ENCODE measurements at regions not wholly inside any gene's neighbourhood (a gene's known extent, or its start where the extent isn't known, plus 50 kb on each side); places are given as distances from the start of the nearest gene placed in this dataset.
"Not testable (repeated sequence)": the region's sequence is repeated elsewhere in the genome, so short reads cannot be mapped to it uniquely, and the experiment has no call there.

DNA sequence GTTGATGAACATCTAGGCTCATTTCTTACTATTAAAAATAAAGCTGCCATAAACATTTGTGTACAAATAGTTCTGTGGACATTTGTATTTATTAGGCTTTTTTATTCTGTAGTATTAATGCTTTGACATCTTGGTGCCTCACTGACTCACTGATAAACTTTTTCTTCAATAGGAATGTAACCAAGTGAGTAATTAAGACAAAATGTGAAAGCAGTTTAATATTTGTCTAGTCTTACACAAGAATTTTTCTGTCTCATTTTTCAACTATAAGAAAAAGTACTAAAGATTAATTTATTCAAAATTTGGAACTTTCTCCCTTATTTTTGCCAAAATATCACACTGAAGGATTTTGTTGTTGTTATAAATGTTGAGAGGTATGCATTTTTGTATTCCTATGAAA lies 282.2 kb downstream of the CNTNAP3 start:
- H3K27me3 Mint-ChIP-seq; H3K36me3 ChIP-seq (ENCODE audit: control insufficient read depth in 2 of 2, extremely low read depth in 1 of 2, insufficient read depth in 1 of 2, low read length in 1 of 2); DNase-seq; H3K4me1 ChIP-seq (ENCODE audit: control insufficient read depth in 1 of 2, extremely low read depth in 1 of 2, insufficient read depth in 2 of 2, low read length in 2 of 2); H3K9me3 Mint-ChIP-seq; H3K4me1 Mint-ChIP-seq; H3K4me3 Mint-ChIP-seq; H3K4me3 ChIP-seq (ENCODE audit: control insufficient read depth in 1 of 2, extremely low read depth in 1 of 2, low read length in 1 of 2); H3K9me3 ChIP-seq; CTCF ChIA-PET; H3K27me3 ChIP-seq (replicated peaks in 1 of 2; ENCODE audit: control insufficient read depth in 2 of 2, extremely low read depth in 1 of 2, insufficient read depth in 2 of 2, low read length in 1 of 2); ATAC-seq (replicated peaks in 1 of 4); POLR2A ChIA-PET; H3K36me3 Mint-ChIP-seq; H3K27ac Mint-ChIP-seq; H3K27ac ChIP-seq (ENCODE audit: low read length): not testable (repeated sequence)

GRCh38 chr9:39001085-39001593 lies 281.2 kb upstream of the FAM240B start:
- POLR2A ChIA-PET, CTCF ChIA-PET: not testable (repeated sequence)

DNA sequence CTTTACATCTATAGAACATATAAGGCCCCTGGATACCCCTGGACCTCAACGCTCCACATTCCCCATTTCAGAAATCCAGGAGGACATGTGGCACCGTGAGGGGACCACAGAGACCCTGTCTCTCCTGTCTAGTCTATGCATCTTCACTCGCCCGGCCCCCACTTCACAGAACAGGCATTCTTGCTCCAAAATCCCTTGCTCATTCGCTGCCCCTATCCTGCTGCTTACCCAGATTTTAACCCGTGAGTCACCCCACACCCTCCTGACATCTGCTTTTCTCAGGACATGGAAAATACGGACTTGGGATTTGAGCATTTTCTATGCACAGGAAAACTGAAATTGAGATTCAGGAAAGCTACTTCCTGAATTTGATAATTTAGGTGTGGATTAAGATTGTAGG lies 279.3 kb upstream of the FAM240B start:
- H3K4me3 ChIP-seq (ENCODE audit: control insufficient read depth in 1 of 2, extremely low read depth in 1 of 2, low read length in 1 of 2); H3K4me1 Mint-ChIP-seq; H3K27me3 Mint-ChIP-seq; DNase-seq; H3K27me3 ChIP-seq (replicated peaks in 1 of 2; ENCODE audit: control insufficient read depth in 2 of 2, extremely low read depth in 1 of 2, insufficient read depth in 2 of 2, low read length in 1 of 2); H3K9me3 Mint-ChIP-seq; H3K9me3 ChIP-seq; H3K36me3 Mint-ChIP-seq; H3K27ac Mint-ChIP-seq; CTCF ChIA-PET; H3K4me3 Mint-ChIP-seq; H3K4me1 ChIP-seq (ENCODE audit: control insufficient read depth in 1 of 2, extremely low read depth in 1 of 2, insufficient read depth in 2 of 2, low read length in 2 of 2); H3K27ac ChIP-seq (ENCODE audit: low read length); H3K36me3 ChIP-seq (ENCODE audit: control insufficient read depth in 2 of 2, extremely low read depth in 1 of 2, insufficient read depth in 1 of 2, low read length in 1 of 2); ATAC-seq (replicated peaks in 1 of 4); POLR2A ChIA-PET: not testable (repeated sequence)
- WGBS (ENCODE audit: insufficient coverage), result 68% methylated on average over 4 of the region's 7 CpGs

More at GRCh38 chr9:39001085-39001593, 281.2 kb upstream of the FAM240B start:
- not testable (repeated sequence) for H3K27ac ChIP-seq (ENCODE audit: low read length); H3K27ac Mint-ChIP-seq; H3K4me3 Mint-ChIP-seq; H3K4me3 ChIP-seq (ENCODE audit: control insufficient read depth in 1 of 2, extremely low read depth in 1 of 2, low read length in 1 of 2); H3K36me3 Mint-ChIP-seq; H3K9me3 ChIP-seq; H3K4me1 ChIP-seq (ENCODE audit: control insufficient read depth in 1 of 2, extremely low read depth in 1 of 2, insufficient read depth in 2 of 2, low read length in 2 of 2); ATAC-seq (replicated peaks in 1 of 4); DNase-seq; H3K27me3 Mint-ChIP-seq; H3K9me3 Mint-ChIP-seq; H3K36me3 ChIP-seq (ENCODE audit: control insufficient read depth in 2 of 2, extremely low read depth in 1 of 2, insufficient read depth in 1 of 2, low read length in 1 of 2); H3K4me1 Mint-ChIP-seq; H3K27me3 ChIP-seq (replicated peaks in 1 of 2; ENCODE audit: control insufficient read depth in 2 of 2, extremely low read depth in 1 of 2, insufficient read depth in 2 of 2, low read length in 1 of 2)
- WGBS (ENCODE audit: insufficient coverage), result 92% methylated on average over 2 of the region's 14 CpGs

- POLR2A ChIA-PET; H3K27me3 ChIP-seq (replicated peaks in 1 of 2; ENCODE audit: control insufficient read depth in 2 of 2, extremely low read depth in 1 of 2, insufficient read depth in 2 of 2, low read length in 1 of 2); ATAC-seq (replicated peaks in 1 of 4); H3K4me3 ChIP-seq (ENCODE audit: control insufficient read depth in 1 of 2, extremely low read depth in 1 of 2, low read length in 1 of 2); H3K9me3 ChIP-seq; H3K4me3 Mint-ChIP-seq; CTCF ChIA-PET; DNase-seq; H3K36me3 Mint-ChIP-seq; H3K9me3 Mint-ChIP-seq; H3K27ac Mint-ChIP-seq; H3K27ac ChIP-seq (ENCODE audit: low read length); H3K27me3 Mint-ChIP-seq; H3K4me1 Mint-ChIP-seq; H3K36me3 ChIP-seq (ENCODE audit: control insufficient read depth in 2 of 2, extremely low read depth in 1 of 2, insufficient read depth in 1 of 2, low read length in 1 of 2); H3K4me1 ChIP-seq (ENCODE audit: control insufficient read depth in 1 of 2, extremely low read depth in 1 of 2, insufficient read depth in 2 of 2, low read length in 2 of 2): not testable (repeated sequence)
- WGBS (ENCODE audit: insufficient coverage), result 50% methylated on average over 1 of the region's 4 CpGs
These were observed 273.8 kb upstream of the FAM240B start for GRCh38 chr9:38993690-38994089.

- H3K9me3 ChIP-seq; H3K36me3 Mint-ChIP-seq; H3K27ac Mint-ChIP-seq; H3K27me3 Mint-ChIP-seq; H3K4me3 Mint-ChIP-seq; H3K4me1 Mint-ChIP-seq; H3K27ac ChIP-seq (ENCODE audit: low read length); H3K4me1 ChIP-seq (ENCODE audit: control insufficient read depth in 1 of 2, extremely low read depth in 1 of 2, insufficient read depth in 2 of 2, low read length in 2 of 2); H3K9me3 Mint-ChIP-seq; H3K4me3 ChIP-seq (ENCODE audit: control insufficient read depth in 1 of 2, extremely low read depth in 1 of 2, low read length in 1 of 2); H3K36me3 ChIP-seq (ENCODE audit: control insufficient read depth in 2 of 2, extremely low read depth in 1 of 2, insufficient read depth in 1 of 2, low read length in 1 of 2); H3K27me3 ChIP-seq (replicated peaks in 1 of 2; ENCODE audit: control insufficient read depth in 2 of 2, extremely low read depth in 1 of 2, insufficient read depth in 2 of 2, low read length in 1 of 2); CTCF ChIA-PET; POLR2A ChIA-PET; DNase-seq: not testable (repeated sequence)
- peak in 1 of 4 experiments; percentile 21 for ATAC-seq (replicated peaks in 1 of 4)
- 86% methylated on average over 5 of the region's 11 CpGs for WGBS (ENCODE audit: insufficient coverage)
These were observed 273.2 kb upstream of the FAM240B start for GRCh38 chr9:38993156-38993555.

DNA sequence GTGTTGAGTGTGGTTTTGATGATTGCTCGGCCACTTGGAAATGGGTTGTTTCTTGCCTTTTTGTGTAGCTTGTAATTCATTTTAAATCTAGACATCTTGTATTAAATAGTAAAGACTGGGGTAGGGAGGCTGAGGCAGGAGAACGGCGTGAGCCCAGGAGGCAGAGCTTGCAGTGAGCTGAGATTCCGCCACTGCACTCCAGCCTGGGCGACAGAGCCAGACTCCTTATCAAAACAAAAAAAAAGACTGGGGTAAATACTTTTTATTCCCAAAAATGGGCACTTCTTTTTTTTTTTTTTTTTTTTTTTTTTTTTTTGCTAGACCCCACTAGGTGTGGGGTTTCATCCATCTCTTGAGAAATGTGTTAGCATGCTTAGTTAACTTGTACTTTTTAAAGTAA lies 258.8 kb upstream of the FAM240B start:
- DNase-seq; H3K4me1 Mint-ChIP-seq; H3K9me3 ChIP-seq; H3K36me3 Mint-ChIP-seq; H3K27ac ChIP-seq (ENCODE audit: low read length); H3K4me3 ChIP-seq (ENCODE audit: control insufficient read depth in 1 of 2, extremely low read depth in 1 of 2, low read length in 1 of 2); ATAC-seq (replicated peaks in 1 of 4); H3K27me3 ChIP-seq (replicated peaks in 1 of 2; ENCODE audit: control insufficient read depth in 2 of 2, extremely low read depth in 1 of 2, insufficient read depth in 2 of 2, low read length in 1 of 2); POLR2A ChIA-PET; H3K4me3 Mint-ChIP-seq; H3K27ac Mint-ChIP-seq; H3K36me3 ChIP-seq (ENCODE audit: control insufficient read depth in 2 of 2, extremely low read depth in 1 of 2, insufficient read depth in 1 of 2, low read length in 1 of 2); H3K27me3 Mint-ChIP-seq; CTCF ChIA-PET; H3K9me3 Mint-ChIP-seq; H3K4me1 ChIP-seq (ENCODE audit: control insufficient read depth in 1 of 2, extremely low read depth in 1 of 2, insufficient read depth in 2 of 2, low read length in 2 of 2): not testable (repeated sequence)
- no CpG with 5 or more reads among the region's 5 CpGs for WGBS (ENCODE audit: insufficient coverage)

GRCh38 chr9:38969480-38969879 lies 249.5 kb upstream of the FAM240B start:
- H3K27ac ChIP-seq (ENCODE audit: low read length); H3K4me1 Mint-ChIP-seq; H3K4me3 Mint-ChIP-seq; H3K36me3 Mint-ChIP-seq; H3K36me3 ChIP-seq (ENCODE audit: control insufficient read depth in 2 of 2, extremely low read depth in 1 of 2, insufficient read depth in 1 of 2, low read length in 1 of 2); POLR2A ChIA-PET; H3K9me3 ChIP-seq; H3K27ac Mint-ChIP-seq; H3K4me3 ChIP-seq (ENCODE audit: control insufficient read depth in 1 of 2, extremely low read depth in 1 of 2, low read length in 1 of 2); H3K9me3 Mint-ChIP-seq; CTCF ChIA-PET; H3K27me3 Mint-ChIP-seq; DNase-seq; H3K27me3 ChIP-seq (replicated peaks in 1 of 2; ENCODE audit: control insufficient read depth in 2 of 2, extremely low read depth in 1 of 2, insufficient read depth in 2 of 2, low read length in 1 of 2); ATAC-seq (replicated peaks in 1 of 4); H3K4me1 ChIP-seq (ENCODE audit: control insufficient read depth in 1 of 2, extremely low read depth in 1 of 2, insufficient read depth in 2 of 2, low read length in 2 of 2): not testable (repeated sequence)
- WGBS (ENCODE audit: insufficient coverage), result no CpG with 5 or more reads among the region's 5 CpGs

Measured in T-cell (primary cell).